SIG-M5 treated with dmso at 0.1 percent for 504 hours (cell line): ENCODE measurements at regions not wholly inside any gene's neighbourhood (a gene's known extent, or its start where the extent isn't known, plus 50 kb on each side); places are given as distances from the start of the nearest gene placed in this dataset.
A peak's percentile ranks its signal among the peaks of the same experiment; 100 is the strongest.

Source experiments
- DNase-seq: peaks from one replicate; lab custom pipeline; 2025; ENCODE audit not compliant: unreplicated experiment; lab: John Stamatoyannopoulos, UW

- no peak for DNase-seq
Measured at GRCh38 chr16:85321509-85322271, 209.4 kb upstream of the CIBAR2 start.

DNA sequence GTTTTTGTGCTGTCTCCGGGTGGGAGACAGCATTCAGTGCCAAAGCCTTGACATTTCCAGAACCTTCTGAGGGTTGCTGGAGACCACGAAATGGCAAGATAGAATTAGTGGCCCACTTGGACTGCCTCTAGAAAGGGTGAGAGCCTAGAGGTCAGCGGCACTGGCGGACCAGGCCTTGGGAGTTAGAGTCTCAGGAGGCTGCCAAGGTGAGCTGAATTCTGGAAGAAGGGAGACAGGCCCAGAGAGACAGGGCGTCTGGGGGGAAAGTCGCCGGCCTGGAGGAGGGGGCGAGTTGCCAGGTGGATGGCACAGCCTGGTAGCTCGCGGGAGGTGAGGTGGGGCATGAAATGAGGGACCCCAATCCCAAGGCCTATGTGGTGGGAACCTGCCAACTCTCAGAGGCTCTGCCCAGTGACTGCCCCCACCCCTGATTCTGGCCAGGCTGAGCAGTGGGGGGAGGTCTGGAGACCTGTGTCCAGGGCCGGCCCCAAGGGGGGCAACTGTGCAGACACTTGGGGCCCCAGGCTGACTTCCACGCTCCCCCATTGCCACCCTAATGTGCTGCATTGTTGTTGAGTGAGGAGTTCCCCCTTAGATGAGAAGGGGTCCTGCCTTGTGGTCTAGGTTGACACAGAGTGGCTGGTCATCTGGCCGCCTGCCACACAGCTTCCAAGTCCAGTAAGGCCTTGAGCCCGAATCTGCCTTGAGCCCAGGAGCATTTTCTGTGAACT lies 211.1 kb upstream of the CIBAR2 start:
- DNase-seq: no peak

DNA sequence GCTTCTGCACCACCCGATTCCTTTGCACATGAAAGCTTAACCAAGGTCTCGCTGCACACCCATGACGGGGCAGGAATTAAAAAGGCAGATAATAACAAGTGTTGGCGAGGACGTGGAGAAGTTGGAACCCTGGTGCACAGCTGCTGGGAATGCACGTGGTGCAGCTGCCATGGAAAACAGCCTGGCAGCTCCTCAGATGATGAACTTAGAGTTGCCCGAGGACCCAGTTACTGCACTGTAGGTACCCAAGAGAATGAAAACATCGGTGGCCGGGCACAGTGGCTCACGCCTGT lies 211.6 kb upstream of the CIBAR2 start:
- DNase-seq: no peak

GRCh38 chr16:85324488-85324887 lies 212.2 kb upstream of the CIBAR2 start:
- no peak for DNase-seq

- DNase-seq: no peak
Measured at GRCh38 chr16:85326113-85326793, 214.0 kb upstream of the CIBAR2 start.

DNA sequence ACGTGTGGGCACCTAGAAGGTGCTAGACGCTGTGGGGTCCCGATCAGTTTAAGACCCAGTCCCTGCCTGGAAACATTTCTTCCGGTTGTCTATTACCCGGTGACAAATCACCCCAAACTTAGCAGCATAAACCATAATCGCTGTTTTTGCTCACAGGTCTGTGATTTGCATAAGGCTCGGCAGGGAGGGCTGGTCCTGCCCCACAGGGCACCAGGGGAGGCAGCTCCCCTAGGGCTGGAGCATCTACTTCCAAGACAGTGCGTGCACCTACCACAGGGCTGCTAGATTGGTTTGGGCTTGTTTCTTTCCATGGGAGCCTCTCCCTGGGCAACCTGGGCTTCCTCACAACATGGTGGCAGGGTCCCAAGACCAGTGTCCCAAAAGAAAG lies 214.5 kb upstream of the CIBAR2 start:
- DNase-seq: no peak

DNA sequence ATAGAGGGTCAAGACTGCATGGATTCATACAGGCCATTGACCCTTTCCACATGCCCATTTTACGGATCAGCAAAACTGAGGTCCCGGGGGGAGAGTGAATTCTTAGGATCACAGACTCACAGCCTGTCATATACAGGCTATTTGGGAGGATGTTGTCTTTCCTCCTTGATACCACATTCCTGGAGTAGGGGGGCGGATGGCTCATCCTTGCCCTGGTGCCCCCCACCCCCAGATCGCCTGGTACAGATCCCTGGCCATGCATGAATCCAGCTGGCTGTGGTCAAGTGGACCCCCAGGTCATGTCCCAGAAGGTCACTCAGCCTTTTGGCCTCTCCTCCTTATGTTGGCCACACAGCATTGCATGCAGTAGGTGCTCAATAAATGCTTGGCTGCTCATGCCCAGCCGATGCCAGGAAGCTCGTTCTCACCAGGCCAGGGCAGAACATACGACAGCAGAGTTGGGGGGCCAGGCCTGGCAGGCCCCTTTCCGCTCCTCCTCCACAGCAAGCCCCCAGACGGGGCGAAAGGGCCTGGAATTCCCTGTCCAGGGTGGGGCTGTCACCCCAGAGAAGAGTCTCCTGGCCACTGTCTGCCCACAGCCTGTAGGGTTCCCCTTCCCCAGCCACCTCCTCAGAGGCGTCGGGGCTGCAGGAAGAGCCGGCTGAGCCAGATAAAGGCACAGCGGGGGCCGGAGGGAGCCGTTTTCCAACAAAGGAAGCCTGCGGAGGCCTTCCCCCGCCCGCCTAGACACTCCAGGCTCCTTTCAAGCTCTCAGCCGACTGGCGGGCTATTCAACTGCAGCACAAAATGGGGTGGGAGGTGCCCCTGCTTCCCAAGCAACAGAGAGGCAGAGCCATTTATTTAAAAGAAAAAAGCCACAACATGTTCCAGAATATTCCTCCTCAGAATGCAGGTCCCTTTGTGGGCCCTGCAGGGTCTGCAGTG lies 215.7 kb upstream of the CIBAR2 start:
- DNase-seq: no peak

- DNase-seq: no peak
Measured at GRCh38 chr16:85328676-85329058, 216.4 kb upstream of the CIBAR2 start.

DNA sequence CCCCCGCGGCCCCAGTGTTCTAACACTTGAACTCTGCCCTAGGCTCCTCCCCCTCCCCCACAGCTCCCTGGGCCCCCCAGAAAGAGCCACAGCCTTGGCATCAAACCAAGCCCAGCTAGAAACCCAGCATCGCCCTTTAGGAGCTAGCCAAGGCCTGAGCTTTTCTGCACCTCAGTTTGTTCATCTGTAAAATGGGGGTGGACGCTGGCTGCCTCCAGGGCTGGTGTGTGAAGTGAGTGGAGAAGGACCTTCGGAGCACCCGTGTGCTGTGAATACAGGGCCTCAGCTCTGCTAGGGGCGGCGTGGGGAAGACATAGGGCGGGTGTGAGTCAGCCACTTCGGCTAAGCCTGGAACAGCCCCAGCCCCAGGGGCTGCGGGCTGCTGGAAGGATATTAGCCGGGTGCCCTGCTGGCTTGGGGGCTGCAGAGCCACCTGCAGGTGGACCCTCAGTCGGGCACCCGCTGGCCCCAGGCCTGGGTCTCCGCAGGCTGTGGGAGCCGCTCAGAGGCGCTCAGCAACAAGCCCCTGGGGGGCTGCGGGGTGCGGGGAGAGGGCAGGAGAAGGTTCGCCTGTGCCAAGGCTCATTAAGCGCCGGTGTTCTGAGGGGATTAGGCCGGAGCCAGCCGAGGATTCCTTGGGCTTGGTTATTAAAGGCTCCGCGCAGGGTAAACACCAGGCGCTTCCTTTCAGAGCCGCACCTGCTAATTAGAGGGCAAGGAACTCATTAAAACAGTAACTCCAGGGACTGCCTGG lies 217.0 kb upstream of the CIBAR2 start:
- no peak for DNase-seq

- DNase-seq: no peak
Measured at GRCh38 chr16:85330006-85330693, 217.9 kb upstream of the CIBAR2 start.

DNA sequence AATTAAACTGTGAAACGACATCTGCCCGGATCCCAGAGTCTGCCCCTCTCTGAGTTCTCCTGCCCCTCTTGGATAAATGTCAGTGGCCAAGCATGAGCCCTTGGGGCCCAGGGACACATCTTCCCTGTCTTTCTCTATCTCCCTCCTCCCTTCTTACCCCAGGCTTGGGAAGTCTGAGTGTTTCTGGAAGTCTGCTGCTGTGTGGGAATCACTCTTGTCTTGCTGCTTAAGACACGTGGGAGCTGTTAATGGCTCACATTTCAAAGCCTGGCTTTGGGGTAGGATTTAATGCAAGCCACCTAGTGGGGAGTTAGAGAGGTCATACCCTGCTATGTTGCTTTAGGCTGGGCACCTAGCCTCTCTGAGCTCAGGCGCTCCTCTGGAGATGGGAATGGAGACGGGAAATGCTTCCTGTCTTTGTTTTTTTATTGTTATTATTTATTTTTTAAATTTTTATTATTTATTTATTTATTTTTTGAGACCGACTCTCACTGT lies 218.5 kb upstream of the CIBAR2 start:
- peak; percentile 57 for DNase-seq

DNA sequence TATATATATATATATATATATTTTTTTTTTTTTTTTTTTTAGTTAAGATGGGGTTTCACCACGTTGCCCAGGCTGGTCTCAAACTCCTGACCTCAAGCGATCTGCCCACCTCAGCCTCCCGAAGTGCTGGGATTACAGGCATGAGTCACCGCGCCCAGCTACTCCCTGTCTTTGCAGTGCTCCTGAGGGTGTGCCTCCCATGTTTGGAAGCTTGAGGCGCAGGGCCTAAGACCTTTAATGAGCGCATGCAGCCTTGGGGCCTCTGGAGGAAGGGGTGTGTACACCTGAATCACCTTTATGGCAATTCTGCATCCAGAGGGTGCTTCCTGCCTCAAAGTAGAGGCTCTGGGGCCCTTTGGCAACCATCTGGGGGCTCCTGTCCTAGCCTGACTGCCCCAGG lies 219.4 kb upstream of the CIBAR2 start:
- no peak for DNase-seq

- DNase-seq: no peak
Measured at GRCh38 chr16:85332175-85332574, 219.9 kb upstream of the CIBAR2 start.

GRCh38 chr16:85333337-85333736 lies 221.1 kb upstream of the CIBAR2 start:
- no peak for DNase-seq

GRCh38 chr16:85333744-85334640 lies 221.7 kb upstream of the CIBAR2 start:
- no peak for DNase-seq

GRCh38 chr16:85334718-85335583 lies 222.7 kb upstream of the CIBAR2 start:
- no peak for DNase-seq

DNA sequence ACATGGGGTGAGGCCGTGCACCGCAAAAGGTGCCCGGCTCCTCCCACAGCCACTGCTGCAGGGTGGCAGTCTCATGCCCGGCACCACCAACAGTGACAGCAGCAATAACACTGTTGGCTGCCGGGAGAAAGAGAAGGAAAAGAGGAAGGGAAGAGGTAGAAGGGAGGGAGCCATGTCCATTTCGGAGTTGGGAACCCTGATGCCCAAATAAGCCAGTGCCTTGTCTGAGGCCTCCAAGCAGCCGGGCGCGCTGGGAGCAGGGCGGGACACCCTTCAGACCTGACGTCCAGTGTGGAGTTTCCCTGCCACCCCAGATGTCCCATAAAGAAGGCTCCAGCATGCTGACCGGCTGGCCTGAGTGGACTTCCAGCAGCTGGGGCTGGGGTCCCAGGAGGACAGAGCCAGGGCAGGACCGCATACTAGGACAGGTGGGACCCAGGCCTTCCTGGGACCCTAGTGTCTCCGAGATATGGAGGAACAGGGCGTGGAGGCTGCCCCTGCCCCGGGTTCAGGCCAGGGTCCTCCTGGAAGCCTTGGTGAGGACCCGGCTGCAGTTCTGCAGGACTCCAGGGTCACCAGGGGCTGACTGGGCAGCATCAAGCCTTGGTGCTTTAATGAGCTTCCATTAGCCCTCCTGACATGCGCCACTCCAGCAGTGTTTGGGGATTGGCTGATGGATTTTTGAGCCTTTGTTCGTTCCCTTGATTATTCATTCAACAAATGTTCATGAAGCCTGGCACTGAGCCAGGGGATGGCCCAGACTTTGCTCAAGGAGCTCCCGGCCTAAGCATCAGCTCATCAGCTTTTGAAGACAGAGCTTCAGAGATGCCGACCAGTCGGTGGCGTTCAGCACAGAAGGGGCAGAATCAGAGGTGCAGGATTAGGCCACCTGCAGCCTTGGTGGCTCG lies 223.6 kb upstream of the CIBAR2 start:
- no peak for DNase-seq
